ENCODE measurements at regions not wholly inside any gene's neighbourhood (a gene's known extent, or its start where the extent isn't known, plus 50 kb on each side); places are given as distances from the start of the nearest gene placed in this dataset.

GRCh38 chr2:44825702-44826101 is 115.8 kb upstream of the SIX3 start:
- peak; percentile 84 for DNase-seq

GRCh38 chr2:44826601-44827000 is 114.9 kb upstream of the SIX3 start:
- DNase-seq: no peak

GRCh38 chr2:44829771-44830170 is 111.7 kb upstream of the SIX3 start:
- no peak for DNase-seq

GRCh38 chr2:44833171-44834069 is 108.1 kb upstream of the SIX3 start:
- DNase-seq: no peak

- DNase-seq: no peak
These were observed 106.8 kb upstream of the SIX3 start for GRCh38 chr2:44834656-44835055.

- DNase-seq: no peak
These were observed 105.3 kb upstream of the SIX3 start for GRCh38 chr2:44836174-44836573.

- DNase-seq: no peak
These were observed 104.6 kb upstream of the SIX3 start for GRCh38 chr2:44836916-44837315.

GRCh38 chr2:44838116-44838790 is 103.2 kb upstream of the SIX3 start:
- no peak for DNase-seq

- DNase-seq: no peak
These were observed 102.1 kb upstream of the SIX3 start for GRCh38 chr2:44839370-44839769.

- no peak for DNase-seq
These were observed 101.6 kb upstream of the SIX3 start for GRCh38 chr2:44839771-44840502.

GRCh38 chr2:44840503-44840850 is 101.0 kb upstream of the SIX3 start:
- no peak for DNase-seq

GRCh38 chr2:44843086-44843485 is 98.4 kb upstream of the SIX3 start:
- no peak for DNase-seq

- DNase-seq: no peak
These were observed 97.7 kb upstream of the SIX3 start for GRCh38 chr2:44843641-44844310.

GRCh38 chr2:44844651-44845270 is 96.7 kb upstream of the SIX3 start:
- DNase-seq: no peak

- DNase-seq: no peak
These were observed 93.5 kb upstream of the SIX3 start for GRCh38 chr2:44848026-44848425.

GRCh38 chr2:44850016-44850415 is 91.5 kb upstream of the SIX3 start:
- DNase-seq: no peak

- DNase-seq: no peak
These were observed 90.0 kb upstream of the SIX3 start for GRCh38 chr2:44851518-44851917.

- peak; percentile 13 for DNase-seq
These were observed 88.9 kb upstream of the SIX3 start for GRCh38 chr2:44852594-44852993.

GRCh38 chr2:44859337-44859736 is 82.2 kb upstream of the SIX3 start:
- DNase-seq: no peak

- no peak for DNase-seq
These were observed 75.3 kb upstream of the SIX3 start for GRCh38 chr2:44866152-44866551.

GRCh38 chr2:44869761-44870160 is 71.7 kb upstream of the SIX3 start:
- DNase-seq: no peak

- no peak for DNase-seq
These were observed 64.1 kb upstream of the SIX3 start for GRCh38 chr2:44877417-44877816.

Data from NCI-H1436 treated with DMSO at 0.1 percent for 48 hours (cell line).